ENCODE measurements at regions not wholly inside any gene's neighbourhood (a gene's known extent, or its start where the extent isn't known, plus 50 kb on each side); places are given as distances from the start of the nearest gene placed in this dataset.
A peak's percentile ranks its signal among the peaks of the same experiment; 100 is the strongest.

DNA sequence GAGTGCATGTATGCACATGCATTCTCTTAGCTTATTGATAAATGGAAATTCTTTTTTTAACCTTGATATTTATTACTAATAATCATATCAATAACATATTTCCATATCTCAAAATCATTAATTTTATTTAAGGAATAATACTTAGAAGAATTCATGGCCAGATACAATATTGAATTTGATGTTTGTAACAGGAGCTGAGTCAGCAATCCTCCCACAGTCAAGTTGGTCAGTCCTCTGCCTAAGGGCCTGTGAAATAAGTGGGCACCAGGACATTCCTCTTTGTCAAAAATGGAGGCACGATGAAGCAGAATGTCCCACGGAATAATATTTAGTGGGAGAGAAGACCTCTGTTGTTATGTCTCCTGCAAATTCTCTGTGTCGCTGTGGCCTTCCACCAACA, 148.6 kb downstream of the LRRC70 start:
- H3K9me3 Mint-ChIP-seq = no peaks in the 10 kb centered on the region
- no peak overlapping the region for H3K27ac Mint-ChIP-seq
- no peak for DNase-seq (ENCODE audit: low spot score in 2 of 2, unreplicated experiment in 2 of 2)
- H3K36me3 Mint-ChIP-seq = no peaks in the 10 kb centered on the region
- TF ChIP-seq, protein P1, sequence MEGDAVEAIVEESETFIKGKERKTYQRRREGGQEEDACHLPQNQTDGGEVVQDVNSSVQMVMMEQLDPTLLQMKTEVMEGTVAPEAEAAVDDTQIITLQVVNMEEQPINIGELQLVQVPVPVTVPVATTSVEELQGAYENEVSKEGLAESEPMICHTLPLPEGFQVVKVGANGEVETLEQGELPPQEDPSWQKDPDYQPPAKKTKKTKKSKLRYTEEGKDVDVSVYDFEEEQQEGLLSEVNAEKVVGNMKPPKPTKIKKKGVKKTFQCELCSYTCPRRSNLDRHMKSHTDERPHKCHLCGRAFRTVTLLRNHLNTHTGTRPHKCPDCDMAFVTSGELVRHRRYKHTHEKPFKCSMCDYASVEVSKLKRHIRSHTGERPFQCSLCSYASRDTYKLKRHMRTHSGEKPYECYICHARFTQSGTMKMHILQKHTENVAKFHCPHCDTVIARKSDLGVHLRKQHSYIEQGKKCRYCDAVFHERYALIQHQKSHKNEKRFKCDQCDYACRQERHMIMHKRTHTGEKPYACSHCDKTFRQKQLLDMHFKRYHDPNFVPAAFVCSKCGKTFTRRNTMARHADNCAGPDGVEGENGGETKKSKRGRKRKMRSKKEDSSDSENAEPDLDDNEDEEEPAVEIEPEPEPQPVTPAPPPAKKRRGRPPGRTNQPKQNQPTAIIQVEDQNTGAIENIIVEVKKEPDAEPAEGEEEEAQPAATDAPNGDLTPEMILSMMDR (IDR thresholded peaks at IDR 0.05; ENCODE audit: unreplicated experiment) = no peak
- H3K4me1 Mint-ChIP-seq = no peaks in the 10 kb centered on the region
- peaks cover 2% of the 10 kb centered on the region for H3K27me3 Mint-ChIP-seq (ENCODE audit: low read depth)
- no peak overlapping the region for H3K4me3 Mint-ChIP-seq

DNA sequence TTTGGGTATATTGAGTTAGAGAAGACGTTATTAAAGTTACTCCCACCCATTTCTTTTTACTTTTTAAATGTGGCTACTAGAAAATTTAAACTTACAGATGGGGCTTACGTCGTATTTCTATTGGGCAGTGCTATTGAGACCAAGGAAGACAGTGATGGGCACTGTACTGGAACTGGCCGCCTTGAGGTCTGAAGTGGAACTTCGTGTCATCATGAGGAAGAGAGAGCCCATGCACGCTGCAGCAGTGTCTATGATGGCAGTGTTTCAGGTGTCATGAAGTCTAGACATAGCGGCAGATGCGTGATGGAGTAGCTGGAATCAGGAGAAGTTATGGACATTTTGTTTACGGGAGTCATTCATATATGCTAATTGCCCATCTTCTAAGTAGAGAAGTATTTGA, 143.7 kb downstream of the LRRC70 start:
- Mint-ChIP-seq H3K36me3 (no peaks in the 10 kb centered on the region), H3K9me3 (no peaks in the 10 kb centered on the region), H3K4me3 (no peak overlapping the region), H3K27me3 (ENCODE audit: low read depth) (peaks cover 2% of the 10 kb centered on the region), H3K27ac (no peak overlapping the region), H3K4me1 (peaks cover 25% of the 10 kb centered on the region)
- DNase-seq (ENCODE audit: low spot score in 2 of 2, unreplicated experiment in 2 of 2) = no peak
- TF ChIP-seq, protein P1 (IDR thresholded peaks at IDR 0.05; ENCODE audit: unreplicated experiment) = no peak

DNA sequence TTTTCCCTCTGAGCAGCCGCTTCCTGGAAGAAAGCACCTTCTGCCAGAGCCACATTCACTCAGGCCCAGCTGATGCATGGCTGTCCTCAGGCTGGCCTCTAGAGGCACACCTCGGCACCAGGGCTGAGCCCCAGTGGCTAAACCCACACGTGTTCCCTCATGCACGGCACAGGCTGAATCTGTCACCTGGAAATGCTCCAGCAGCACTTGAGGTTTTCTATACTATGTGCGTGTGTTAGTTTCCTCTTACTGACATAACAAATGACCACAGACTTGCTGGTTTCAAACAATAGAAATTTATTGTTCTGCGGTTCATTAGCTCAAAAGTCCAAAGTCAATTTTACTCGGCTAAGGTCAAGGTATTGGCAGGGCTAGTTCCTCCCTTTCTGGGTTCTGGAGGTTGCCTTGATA, 141.4 kb downstream of the LRRC70 start:
- Mint-ChIP-seq H3K36me3 (no peaks in the 10 kb centered on the region), H3K27ac (no peak overlapping the region), H3K4me3 (no peak overlapping the region), H3K9me3 (no peaks in the 10 kb centered on the region), H3K4me1 (peaks cover 29% of the 10 kb centered on the region), H3K27me3 (ENCODE audit: low read depth) (peaks cover 2% of the 10 kb centered on the region)
- peak in 1 of 2 experiments; percentile 39 for DNase-seq (ENCODE audit: low spot score in 2 of 2, unreplicated experiment in 2 of 2)
- TF ChIP-seq, protein P1 (IDR thresholded peaks at IDR 0.05; ENCODE audit: unreplicated experiment) = no peak

- Mint-ChIP-seq H3K36me3 (no peaks in the 10 kb centered on the region), H3K27ac (no peak overlapping the region), H3K9me3 (no peaks in the 10 kb centered on the region), H3K27me3 (ENCODE audit: low read depth) (peaks cover 2% of the 10 kb centered on the region), H3K4me1 (peaks cover 29% of the 10 kb centered on the region), H3K4me3 (no peak overlapping the region)
- TF ChIP-seq, protein P1 (IDR thresholded peaks at IDR 0.05; ENCODE audit: unreplicated experiment) = no peak
- no peak for DNase-seq (ENCODE audit: low spot score in 2 of 2, unreplicated experiment in 2 of 2)
These were observed 140.6 kb downstream of the LRRC70 start for GRCh38 chr5:62719061-62719720.

DNA sequence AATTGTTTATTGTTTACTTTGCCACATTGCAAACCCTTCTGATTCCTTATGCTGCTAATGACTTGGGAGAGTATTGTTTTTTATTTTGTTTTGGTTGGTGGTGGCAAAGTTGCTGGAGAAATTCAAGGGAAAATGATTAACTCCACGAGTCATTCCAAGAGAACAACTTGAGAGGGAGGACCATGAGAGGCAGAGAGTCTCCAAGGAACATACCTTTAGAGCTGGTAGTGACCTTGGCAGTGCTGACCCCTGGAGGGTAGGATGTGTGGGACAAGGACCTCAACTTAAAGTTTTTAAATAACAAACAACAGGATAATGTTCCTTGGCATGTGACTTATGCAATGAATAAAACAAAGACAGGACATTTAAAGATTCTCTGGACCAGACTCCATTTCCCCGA, 139.7 kb downstream of the LRRC70 start:
- TF ChIP-seq, protein P1 (IDR thresholded peaks at IDR 0.05; ENCODE audit: unreplicated experiment) = no peak
- Mint-ChIP-seq H3K4me1 (peaks cover 29% of the 10 kb centered on the region), H3K27me3 (ENCODE audit: low read depth) (peaks cover 2% of the 10 kb centered on the region), H3K27ac (no peak overlapping the region), H3K9me3 (no peaks in the 10 kb centered on the region), H3K4me3 (no peak overlapping the region), H3K36me3 (no peaks in the 10 kb centered on the region)
- DNase-seq (ENCODE audit: low spot score in 2 of 2, unreplicated experiment in 2 of 2) = no peak
